LHCN-M2 (cell line): ENCODE measurements at regions not wholly inside any gene's neighbourhood (a gene's known extent, or its start where the extent isn't known, plus 50 kb on each side); places are given as distances from the start of the nearest gene placed in this dataset.
"Not testable (repeated sequence)": the region's sequence is repeated elsewhere in the genome, so short reads cannot be mapped to it uniquely, and the experiment has no call there.

Experiments used
- DNase-seq: peaks from one replicate; pipeline ENCODE4 v3.0.0-alpha.2; 2012; ENCODE audit warnings: low read depth

DNA sequence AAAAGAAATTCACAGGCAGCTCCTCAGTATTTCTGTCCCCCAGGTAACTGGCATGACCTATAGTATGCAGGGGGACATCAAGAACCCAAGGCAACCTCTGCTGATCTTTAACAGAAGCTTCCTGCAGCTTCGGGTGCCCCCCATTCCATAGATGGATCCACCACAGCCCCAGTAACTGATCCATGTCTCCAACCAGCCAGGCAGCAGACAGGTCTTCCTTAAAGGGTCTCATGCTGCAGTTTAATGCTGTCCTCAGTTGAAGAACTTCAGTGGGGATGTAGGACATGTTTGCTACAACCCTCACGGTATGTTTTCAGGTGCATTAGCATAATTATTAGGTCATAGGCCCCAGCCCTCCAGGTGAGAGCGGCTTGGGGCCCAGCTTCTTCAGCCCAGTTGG, 90.9 kb upstream of the OLIG2 start:
- DNase-seq, result no peak

DNA sequence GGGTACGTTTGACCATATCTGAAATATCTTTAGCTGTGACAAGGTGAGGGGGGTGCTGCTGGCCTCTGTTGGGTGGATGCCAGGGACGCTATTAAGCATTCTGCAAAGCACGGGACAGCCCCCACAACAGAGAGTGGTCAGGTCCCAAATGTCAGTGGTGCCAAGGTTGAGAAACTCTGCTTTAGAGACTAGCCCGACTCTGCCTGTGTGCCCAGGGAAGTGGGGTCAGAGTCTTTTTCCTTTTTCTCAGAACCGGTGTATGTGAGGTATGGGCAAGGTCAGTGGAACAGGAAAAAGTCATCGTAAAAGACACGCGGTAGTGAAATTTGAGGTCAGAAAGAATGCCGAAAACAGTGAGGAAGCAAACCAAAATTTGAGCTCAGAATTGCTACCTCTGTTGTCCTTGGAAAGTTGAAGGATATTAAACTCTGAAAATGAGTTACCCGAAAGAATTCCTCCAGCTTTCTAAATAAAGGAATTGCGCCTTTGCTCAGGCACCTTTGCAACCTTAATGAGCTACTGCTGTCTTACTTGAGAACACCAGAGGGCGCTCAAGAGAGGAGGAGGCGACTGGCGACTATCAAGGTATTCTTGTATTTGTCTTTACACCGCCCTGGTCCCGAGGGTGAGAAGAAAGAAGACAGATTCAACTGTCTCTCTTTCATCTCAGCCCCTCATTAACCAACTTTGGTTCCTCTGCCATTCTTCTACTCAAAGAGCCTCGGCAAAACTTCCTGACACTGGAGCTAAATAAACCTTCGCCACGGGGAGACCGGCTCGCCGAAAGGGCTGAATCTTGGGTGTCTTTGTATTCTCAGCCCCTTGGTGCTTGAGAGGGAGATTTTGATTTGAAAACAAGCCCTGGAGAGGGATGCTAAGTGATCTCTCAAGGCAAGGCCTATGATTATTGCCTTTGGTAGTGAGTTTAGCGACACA, 85.4 kb upstream of the OLIG2 start:
- peak; percentile 32 for DNase-seq

DNA sequence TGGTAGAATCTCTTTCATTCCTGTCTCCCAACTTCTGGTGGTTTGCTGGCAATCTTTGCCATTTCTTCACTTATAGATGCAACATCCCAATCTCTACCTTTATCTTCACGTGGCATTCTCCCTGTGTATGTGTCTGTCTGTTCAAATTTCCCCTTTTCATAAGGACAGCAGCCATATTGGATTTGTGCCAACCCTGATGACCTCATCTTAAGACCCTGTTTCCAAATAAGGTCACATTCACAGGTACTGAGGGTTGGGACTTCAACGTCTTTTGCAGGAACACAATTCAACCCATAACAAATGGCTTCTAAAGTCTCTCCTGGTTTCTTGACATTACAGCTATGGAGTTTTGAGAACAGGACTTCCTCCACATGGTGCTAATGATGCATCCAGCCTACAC, 84.5 kb upstream of the OLIG2 start:
- DNase-seq, result no peak

DNA sequence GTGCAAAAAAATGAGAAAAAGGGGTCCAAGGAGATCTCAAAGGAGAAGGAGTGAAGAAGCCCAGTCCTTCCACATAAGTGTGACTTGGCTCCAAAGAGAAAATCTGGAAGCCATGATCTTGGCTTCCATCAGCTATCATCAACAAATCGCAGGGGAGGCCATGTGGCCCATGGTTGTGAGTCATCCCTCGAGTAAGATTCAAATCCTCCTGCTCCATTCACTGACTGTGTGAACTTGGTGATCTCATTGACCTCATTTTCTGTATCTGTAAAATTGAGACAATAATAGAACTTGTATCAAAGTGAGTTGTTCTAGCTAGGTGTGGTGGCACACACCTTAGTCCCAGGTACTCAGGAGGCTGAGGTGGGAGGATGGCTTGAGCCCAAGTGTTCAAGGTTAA, 79.1 kb upstream of the OLIG2 start:
- DNase-seq, result no peak

DNA sequence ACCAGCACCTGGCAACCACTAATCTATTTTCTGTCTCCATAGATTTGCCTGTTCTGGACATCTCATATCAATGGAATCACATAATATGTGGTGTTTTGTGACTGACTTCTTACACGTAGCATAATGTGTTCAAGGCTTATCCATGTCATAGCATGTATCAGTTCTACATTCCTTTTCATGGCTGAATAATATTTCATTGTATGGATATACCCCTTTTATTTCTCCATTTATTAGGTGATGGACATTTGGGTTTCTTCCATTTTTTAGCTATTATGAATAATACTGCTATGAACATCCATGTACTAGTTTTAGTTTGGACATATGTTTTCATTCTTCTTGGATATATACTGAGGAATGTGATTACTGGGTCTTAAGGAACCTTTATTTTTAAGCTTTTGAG, 78.0 kb upstream of the OLIG2 start:
- DNase-seq, result no peak

DNA sequence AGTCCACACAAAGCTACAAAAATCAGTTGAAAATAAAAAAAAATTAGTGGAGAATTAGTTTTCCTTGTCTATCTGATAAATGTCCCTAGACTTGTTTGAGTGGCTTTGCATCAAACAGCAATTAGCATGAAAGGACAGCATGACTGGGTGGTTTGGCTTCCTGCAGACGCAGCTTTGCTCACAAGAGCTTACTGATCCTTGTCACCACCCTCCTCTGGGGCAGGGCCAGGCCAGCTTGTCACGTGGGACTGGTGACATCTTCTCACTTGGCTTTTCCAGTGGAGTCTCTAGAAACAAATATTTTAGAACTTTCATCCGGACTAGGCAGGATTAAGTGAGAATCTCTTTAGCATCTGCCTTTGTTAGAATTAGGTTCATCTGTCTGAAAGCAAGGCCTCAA, 76.0 kb upstream of the OLIG2 start:
- no peak for DNase-seq

DNA sequence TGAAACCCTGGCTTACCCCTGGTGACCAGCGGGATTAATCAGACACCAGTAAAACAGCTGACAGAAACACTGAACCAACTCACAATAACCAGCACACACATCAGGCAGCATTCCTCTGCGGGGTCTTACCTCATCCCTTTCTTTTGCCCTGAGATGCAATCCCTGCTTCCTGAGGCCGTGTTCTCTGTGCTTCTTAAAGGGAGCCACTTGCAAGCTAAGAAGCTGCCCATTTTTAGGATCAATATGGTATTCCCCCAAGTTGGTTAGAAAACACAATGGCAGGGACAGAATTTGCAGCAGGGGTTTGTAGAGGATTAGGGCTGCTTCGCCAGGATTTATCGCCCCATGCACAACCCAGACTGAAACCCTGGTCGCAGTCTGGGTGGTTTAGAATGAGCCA, 74.7 kb upstream of the OLIG2 start:
- no peak for DNase-seq

DNA sequence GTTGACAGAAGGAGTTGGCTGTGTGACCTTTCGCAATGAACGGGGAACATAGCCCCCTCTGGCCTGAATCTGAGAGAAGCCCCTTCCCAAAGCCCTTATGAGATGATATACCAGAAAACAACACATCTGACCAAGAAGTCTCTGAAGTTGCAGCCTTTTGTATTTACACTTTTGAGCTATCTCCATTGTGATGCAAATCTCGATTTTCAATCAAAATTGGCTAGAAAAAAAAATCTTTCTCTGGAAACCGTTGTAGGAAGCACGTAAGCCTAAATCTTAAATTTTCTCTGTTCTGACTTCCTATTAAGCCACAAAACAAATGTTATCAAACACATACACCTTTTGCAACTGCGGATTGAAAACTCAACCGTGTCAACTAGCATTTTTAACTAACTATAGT, 71.4 kb upstream of the OLIG2 start:
- no peak for DNase-seq

DNA sequence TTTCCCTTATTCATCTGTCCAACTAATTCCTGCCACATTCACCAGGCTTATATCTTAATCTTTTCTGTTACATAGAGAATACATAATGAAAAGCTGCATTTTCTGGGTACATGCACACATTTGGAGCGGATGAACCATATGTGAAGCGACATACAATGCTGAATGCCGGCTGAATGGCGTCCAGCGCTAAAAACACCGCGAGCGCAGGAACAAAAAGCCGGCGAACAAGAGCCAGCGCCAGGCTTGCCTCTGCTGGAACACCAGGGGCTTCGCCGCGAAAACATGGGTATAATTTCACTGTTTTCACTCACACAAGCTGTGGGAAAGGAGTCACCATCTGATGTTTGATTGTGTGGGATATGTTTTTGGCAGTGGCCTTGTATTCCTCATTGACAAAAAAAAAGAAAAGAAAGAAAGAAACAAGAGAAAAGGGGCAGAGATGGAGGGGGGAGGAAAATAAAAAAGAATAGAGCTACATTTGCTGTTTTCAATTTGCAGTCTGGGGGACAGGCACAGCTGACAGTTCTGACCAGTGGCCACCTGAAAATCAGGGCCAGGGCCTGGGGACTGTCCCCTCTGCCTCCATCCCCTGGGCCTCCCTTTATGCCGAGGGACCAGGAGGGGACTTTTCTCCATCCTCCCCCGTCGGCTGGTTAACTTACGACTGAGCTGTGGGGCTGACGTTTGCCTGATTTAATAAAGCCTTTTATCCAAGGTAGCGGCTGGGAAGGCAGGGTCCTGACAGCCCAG, 70.2 kb upstream of the OLIG2 start:
- no peak for DNase-seq

DNA sequence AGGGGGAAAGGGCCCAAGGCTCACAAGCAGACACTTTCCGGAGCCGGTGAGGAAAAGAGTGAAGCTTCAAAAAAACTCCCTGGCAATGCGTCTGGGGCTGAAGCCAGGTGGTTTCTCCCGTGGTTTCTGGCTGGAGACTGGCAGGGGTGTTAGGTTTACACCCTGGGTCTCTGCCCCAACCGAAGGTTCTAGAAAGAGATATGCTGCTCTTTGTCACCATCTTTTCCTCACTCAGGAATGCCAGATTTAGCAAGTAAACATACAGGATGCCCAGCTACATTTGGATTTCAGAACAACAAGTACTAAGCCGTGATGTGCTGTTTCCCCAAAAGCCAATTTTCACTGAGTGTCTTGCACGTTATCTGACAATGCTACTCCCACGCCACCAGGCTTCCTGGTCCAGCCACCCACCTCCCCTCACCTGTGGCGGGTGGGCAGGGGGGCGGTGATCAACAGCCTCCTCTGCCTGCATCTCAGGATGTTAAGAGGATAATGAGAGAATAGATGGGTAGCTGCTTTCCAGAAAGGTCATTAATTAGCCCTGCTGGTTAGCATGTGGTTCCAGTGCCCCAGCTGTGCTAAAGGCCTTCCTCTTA, 69.6 kb upstream of the OLIG2 start:
- DNase-seq, result no peak

DNA sequence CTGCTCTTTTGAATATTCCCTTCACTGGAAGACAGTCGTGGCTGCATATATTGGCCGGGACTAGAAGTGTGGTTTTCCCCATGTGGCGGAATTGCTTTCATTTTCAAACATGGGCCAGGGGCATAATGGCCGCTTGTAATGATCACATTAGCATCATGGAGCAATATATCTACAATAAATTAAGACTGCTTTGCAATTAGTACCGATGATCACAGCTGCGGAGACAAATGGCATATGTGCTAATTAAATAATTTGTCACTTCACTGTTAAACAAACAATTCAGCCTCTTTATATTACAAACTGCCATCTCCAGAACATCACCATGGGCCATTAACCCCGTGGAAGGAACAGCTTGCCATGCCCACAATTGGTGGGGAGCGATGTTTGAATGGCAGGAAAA, 68.2 kb upstream of the OLIG2 start:
- DNase-seq, result no peak

DNA sequence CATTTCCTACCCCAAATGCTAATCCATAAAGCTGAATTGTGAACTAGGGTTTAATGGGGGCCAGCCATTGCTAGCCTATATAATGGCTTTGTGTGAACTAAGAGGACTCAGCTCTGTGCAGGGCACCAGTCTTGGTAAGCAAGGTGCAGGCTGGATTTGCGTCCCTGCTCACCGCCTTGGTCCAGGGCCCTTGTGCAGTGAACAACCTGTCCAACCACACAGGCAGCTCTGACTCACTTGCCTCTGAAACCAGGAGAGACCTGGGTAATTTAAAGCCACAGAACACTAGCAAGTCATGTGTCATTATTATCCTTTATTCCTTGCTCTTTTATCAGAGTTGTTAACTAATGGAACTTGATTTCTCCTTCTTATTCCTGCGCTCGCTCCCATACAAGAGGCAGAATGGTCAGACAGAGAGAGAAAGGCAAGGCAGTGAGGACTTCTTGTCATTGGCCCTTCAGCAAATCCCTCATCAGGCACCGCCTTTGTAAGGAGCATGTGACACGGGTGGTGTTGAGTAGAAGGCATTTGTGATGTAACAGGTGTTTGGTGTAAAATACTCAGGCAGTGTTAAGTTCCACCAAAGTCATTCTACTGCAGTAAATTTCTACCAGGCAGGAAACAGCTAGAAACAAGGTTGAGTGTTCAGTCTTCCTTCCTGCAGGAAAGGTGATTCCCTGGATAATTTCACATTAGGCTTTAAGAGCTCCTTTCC, 67.3 kb upstream of the OLIG2 start:
- DNase-seq, result peak; percentile 4

DNA sequence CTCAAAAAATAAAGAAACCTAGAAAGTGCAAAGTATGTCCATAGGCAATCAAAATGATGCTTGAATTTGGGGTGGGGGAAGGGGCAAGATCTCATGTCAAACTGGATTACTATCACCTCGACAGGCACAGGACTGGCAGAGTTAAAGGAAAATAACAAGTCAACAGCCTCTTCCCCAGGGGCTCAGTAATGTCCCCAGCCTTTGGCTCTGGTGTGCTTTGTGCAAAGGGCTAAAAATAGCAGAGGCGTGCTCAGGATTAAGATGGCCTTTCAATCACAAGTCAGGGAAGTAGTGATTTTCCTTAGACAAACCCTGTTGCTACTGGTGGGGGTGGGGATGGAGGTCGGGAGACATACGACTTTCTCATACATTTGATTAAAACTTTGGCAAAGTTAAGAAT, 63.5 kb upstream of the OLIG2 start:
- no peak for DNase-seq

DNA sequence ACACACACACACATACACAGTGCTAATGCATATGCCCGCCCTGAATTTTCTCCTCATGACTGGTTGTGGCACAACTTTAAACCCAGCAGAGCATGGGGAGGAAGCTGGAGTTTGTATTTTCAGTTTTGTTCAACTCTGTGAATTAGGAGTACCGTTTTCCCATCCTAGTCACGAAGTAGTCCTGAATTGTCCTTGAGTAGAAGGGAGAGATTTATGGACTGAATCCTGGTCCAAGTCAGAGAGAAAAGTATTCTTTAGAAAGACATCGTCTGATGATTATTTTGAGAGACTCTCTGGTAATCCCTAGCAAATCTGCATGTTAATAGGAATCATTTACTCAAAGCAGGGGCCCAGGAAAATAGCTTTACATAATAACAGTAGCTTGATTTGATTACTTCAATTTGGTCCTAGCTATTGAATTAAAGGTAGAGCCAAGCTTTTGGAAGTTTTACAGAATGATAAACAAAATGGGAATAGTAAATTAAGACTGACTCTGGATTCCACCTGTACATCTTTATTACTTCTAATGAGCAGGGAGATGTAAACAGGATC, 60.5 kb upstream of the OLIG2 start:
- no peak for DNase-seq

DNA sequence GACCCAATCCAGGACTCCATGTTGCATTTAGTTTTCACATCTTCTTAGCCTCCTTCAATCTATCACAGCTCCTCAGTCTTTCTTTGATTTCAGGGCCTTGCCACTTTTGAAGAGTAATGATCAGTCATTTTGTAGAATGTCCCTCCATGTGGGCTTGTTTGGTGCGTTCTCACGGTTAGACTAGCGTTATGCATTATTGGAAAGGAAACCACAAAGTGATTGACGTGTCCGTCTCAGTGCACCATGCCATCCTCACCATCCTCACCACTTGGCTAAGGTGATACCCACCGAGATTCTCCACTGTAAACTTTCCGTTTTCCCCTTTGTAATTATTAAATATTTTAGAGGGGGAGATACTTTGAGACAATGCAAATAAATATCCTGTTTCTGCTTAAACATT, 59.6 kb upstream of the OLIG2 start:
- no peak for DNase-seq

DNA sequence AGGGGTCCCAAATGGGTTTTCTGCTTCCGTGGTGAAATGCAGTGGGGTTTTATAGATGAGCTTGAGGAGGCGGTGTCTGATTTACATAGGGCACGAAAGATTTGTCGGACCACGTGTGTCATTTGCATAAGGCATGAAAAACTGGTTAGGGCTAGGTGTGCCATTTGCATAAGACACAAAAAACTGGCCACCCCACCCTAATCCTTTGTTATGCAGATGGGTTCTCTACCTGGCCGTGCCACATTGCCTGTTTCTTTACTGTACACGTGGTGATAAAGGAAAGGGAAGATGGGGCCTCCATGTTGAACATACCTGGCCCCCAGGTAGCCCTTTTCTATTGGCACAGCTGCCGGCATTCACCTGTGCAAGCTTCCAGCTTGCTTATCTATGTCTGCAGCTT, 57.6 kb upstream of the OLIG2 start:
- DNase-seq, result not testable (repeated sequence)

DNA sequence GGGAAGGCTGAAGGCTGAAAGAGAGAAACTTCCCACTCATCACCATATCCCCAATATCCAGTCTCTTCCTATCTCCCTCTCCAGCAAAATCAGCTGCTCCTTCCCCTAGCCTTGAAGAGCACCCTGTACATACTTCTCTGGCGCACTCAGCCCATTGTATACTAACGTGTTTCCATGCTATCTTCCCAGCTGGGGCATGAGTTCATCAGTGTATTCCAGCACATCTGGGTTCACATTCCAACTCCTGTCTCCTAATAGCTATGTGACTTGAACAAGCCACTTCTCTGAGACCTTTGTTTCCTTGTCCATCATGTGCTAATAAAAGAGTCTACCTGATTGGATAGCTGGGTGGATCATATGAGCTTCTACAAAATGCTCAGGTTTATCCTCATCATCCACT, 51.1 kb upstream of the OLIG2 start:
- no peak for DNase-seq

DNA sequence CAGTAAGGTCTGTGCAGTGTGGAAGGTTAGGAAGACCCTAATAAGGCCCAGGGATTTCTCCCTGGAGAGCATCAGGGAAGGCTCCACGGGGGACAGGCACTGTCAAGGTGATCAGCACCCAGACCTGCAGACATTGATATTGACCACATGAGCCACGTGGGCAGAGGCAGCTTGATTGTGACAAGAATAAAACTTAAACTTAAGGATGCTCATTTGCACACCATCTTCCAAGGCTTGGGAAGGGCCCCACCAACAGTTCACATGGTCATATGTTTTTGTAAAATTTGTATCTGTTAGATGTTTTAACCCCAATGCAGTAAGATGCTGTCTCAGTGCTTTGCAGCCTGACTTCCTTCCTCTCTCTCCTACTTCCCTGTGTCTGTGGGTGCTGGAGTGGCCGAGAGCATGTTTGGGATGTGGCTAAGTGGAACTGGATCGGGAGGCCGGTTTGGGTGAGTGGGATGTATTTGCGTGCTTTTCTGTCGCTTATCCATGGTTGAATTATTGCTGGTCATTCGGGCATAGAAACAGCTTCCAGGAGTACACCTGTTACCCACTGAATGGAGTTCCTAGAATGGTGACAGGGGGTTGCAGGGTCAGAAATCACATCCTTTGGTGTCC, 49.8 kb upstream of the OLIG2 start:
- DNase-seq, result no peak
